ENCODE measurements at regions not wholly inside any gene's neighbourhood (a gene's known extent, or its start where the extent isn't known, plus 50 kb on each side); places are given as distances from the start of the nearest gene placed in this dataset.
"Not testable (repeated sequence)": the region's sequence is repeated elsewhere in the genome, so short reads cannot be mapped to it uniquely, and the experiment has no call there.

DNA sequence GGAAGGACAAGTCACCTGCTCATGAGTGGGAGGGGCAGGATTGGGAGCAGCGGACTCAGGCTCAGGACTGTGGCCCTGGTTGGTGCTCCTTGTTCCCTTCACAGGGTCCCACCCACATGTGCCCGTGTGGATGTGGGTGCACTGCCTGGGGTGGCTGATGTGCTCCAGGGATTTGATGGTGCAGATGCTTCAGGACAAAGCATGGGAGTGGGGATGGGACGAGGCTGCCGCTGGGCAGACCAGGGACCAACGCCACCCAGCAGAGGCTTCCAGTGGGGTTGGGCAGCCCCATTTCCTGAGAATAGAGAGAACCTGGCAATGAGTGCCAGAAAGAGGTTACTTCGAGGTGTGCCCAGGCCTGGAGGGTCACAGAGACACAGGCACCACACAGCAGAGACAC lies 65.5 kb upstream of the IGLL5 start:
- TF ChIP-seq, protein P1, sequence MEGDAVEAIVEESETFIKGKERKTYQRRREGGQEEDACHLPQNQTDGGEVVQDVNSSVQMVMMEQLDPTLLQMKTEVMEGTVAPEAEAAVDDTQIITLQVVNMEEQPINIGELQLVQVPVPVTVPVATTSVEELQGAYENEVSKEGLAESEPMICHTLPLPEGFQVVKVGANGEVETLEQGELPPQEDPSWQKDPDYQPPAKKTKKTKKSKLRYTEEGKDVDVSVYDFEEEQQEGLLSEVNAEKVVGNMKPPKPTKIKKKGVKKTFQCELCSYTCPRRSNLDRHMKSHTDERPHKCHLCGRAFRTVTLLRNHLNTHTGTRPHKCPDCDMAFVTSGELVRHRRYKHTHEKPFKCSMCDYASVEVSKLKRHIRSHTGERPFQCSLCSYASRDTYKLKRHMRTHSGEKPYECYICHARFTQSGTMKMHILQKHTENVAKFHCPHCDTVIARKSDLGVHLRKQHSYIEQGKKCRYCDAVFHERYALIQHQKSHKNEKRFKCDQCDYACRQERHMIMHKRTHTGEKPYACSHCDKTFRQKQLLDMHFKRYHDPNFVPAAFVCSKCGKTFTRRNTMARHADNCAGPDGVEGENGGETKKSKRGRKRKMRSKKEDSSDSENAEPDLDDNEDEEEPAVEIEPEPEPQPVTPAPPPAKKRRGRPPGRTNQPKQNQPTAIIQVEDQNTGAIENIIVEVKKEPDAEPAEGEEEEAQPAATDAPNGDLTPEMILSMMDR (IDR thresholded peaks at IDR 0.05), result no peak
- no peak for TF ChIP-seq POLR2A (IDR thresholded peaks at IDR 0.05)
- no peaks in the 10 kb centered on the region for H3K36me3 ChIP-seq (replicated peaks in 1 of 2; ENCODE audit: insufficient read depth in 1 of 2, low read depth in 2 of 2)
- no peaks in the 10 kb centered on the region for H3K4me1 ChIP-seq
- no peak overlapping the region for H3K4me3 ChIP-seq
- H3K27me3 ChIP-seq, result no peaks in the 10 kb centered on the region
- ATAC-seq (no peak), DNase-seq (no peak)
- H3K9me3 ChIP-seq, result no peaks in the 10 kb centered on the region
- H3K27ac ChIP-seq, result no peak overlapping the region
- 68 to 71% methylated on average over 4 to 6 of the region's 6 CpGs for WGBS, 2 donors
- intact Hi-C loops (cut with DNase I), result no loop called here

DNA sequence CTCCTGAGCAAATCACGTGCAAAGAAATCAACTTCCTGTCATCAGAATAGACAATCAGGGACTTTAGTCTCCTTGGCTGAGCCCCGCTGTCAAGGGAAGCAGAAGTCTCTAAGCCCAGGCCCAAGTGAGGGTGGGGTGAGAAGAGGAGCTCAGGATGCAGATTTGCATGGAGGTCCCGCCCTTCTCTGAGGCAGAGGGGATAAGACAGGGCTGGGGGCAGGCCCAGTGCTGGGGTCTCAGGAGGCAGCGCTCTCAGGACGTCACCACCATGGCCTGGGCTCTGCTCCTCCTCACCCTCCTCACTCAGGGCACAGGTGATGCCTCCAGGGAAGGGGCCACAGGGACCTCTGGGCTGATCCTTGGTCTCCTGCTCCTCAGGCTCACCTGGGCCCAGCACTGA lies 65.1 kb upstream of the IGLL5 start:
- H3K27me3 ChIP-seq, DNase-seq: not testable (repeated sequence)
- 58 to 70% methylated on average over 4 to 5 of the region's 5 CpGs for WGBS, 2 donors

DNA sequence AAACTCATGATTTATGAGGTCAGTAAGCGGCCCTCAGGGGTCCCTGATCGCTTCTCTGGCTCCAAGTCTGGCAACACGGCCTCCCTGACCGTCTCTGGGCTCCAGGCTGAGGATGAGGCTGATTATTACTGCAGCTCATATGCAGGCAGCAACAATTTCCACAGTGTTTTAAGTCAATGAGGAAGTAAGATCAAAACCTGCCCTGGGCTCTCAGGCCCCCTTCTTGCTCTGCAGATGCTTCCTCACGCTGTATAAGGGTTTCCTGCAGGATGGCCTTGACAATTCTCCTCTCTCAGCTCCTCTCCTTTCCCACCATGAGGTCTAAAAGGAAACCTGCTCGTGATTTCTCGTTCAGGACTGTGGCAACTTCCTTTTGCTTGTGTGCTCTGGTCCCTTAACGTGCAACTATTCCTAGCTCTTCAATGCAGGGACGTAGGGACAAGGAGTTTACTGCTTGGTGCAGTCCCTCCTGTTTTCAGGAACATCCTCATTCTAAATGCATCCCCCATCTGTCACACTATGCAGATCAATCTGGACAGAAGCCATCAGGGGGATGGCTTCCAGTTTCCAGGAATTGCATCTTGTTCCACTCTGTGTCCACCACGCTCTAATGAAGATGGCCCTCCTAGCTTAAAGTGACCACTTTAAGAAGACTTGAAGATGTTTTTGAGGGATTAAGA lies 64.3 kb upstream of the IGLL5 start:
- intact Hi-C loops (cut with DNase I), result no loop called here
- no peaks in the 10 kb centered on the region for H3K9me3 ChIP-seq
- TF ChIP-seq, protein P1 (IDR thresholded peaks at IDR 0.05), result no peak
- TF ChIP-seq POLR2A (IDR thresholded peaks at IDR 0.05), result no peak
- H3K36me3 ChIP-seq (replicated peaks in 1 of 2; ENCODE audit: insufficient read depth in 1 of 2, low read depth in 2 of 2), result no peaks in the 10 kb centered on the region
- H3K4me3 ChIP-seq, result no peak overlapping the region
- 53 to 64% methylated on average over 9 to 10 of the region's 10 CpGs for WGBS, 2 donors
- H3K27ac ChIP-seq, result no peak overlapping the region
- H3K4me1 ChIP-seq, result no peaks in the 10 kb centered on the region
- no peak for ATAC-seq
- H3K27me3 ChIP-seq, result no peaks in the 10 kb centered on the region
- DNase-seq, result no peak

More for the DNA sequence above, 65.1 kb upstream of the IGLL5 start:
- H3K4me1 ChIP-seq; H3K4me3 ChIP-seq; H3K9me3 ChIP-seq; intact Hi-C loops (cut with DNase I); ATAC-seq; H3K27ac ChIP-seq; H3K36me3 ChIP-seq (replicated peaks in 1 of 2; ENCODE audit: insufficient read depth in 1 of 2, low read depth in 2 of 2): not testable (repeated sequence)

DNA sequence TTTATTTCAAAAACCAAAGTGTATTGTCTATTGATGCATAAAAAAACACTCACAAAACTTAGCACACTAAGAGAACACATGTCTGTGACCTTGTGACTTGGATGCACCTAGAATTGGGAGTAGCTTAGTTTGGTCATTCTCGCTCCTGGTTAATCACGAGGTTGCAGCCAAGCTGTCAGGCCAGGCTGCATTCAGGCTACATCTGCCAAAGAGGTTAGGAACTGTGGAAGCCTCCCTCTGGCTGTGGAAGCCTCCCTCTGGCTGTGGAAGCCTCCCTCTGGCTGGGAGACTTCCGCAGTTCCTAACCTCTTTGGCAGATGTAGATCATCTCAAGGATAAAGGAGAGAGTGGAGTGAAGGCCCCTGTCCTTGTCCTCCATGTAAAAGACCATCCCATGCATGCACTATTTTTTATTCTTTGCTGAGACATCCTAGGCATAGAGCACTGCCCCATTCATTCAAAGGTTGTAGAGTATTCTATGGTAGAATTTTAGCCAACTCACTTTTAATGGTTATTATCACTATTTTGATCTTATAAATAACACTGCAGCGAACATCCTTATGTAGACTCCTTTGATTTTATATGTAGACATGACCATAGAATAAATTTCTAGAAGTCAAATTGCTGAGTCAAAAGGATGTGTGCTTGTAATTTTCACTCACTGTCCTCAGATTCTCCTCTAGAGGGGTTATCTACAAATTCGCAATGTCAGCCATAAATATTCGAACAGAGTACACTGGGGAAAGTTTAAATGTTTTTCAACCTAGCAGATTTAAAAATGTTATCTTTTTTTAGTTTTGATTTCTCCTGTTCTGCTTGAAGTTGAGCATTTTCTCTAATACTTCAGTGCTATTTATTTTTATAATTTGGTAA lies 63.0 kb upstream of the IGLL5 start:
- 85 to 93% methylated on average over 6 of the region's 6 CpGs for WGBS, 2 donors
- Histone ChIP-seq H3K4me3 (no peak overlapping the region), H3K27ac (no peak overlapping the region), H3K9me3 (no peaks in the 10 kb centered on the region), H3K36me3 (replicated peaks in 1 of 2; ENCODE audit: insufficient read depth in 1 of 2, low read depth in 2 of 2) (no peaks in the 10 kb centered on the region), H3K27me3 (no peaks in the 10 kb centered on the region), H3K4me1 (no peaks in the 10 kb centered on the region)
- no peak for DNase-seq
- TF ChIP-seq, protein P1 (IDR thresholded peaks at IDR 0.05), result no peak
- no peak for TF ChIP-seq POLR2A (IDR thresholded peaks at IDR 0.05)
- intact Hi-C loops (cut with DNase I), result no loop called here
- ATAC-seq, result no peak

DNA sequence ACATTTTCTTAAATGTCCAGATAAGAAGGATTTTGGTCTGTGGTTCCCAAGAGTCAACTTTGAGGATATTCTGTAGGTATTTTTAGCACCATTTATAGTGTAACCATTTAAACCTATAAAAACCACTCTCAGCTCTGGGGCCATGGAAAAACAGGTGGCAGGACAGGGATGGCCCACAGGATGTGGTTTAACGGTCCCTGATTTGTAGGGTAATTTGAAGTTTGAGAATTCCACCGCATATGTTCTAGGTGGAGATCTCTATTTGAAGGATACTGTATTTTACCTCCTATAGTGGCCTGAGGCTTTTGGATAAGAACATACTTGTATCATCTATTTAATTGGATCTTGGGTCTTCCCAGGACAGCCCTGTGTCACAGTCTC lies 62.4 kb upstream of the IGLL5 start:
- ATAC-seq (no peak), DNase-seq (no peak)
- WGBS, 2 donors, result 69 to 91% methylated on average over 2 of the region's 2 CpGs
- no peaks in the 10 kb centered on the region for H3K4me1 ChIP-seq
- intact Hi-C loops (cut with DNase I), result no loop called here
- TF ChIP-seq, protein P1 (IDR thresholded peaks at IDR 0.05), result no peak
- no peak for TF ChIP-seq POLR2A (IDR thresholded peaks at IDR 0.05)
- no peak overlapping the region for H3K4me3 ChIP-seq
- no peaks in the 10 kb centered on the region for H3K27me3 ChIP-seq
- H3K36me3 ChIP-seq (replicated peaks in 1 of 2; ENCODE audit: insufficient read depth in 1 of 2, low read depth in 2 of 2), result no peaks in the 10 kb centered on the region
- H3K27ac ChIP-seq, result no peak overlapping the region
- no peaks in the 10 kb centered on the region for H3K9me3 ChIP-seq
